ENCODE measurements at regions not wholly inside any gene's neighbourhood (a gene's known extent, or its start where the extent isn't known, plus 50 kb on each side); places are given as distances from the start of the nearest gene placed in this dataset.

- TF ChIP-seq, protein P1, sequence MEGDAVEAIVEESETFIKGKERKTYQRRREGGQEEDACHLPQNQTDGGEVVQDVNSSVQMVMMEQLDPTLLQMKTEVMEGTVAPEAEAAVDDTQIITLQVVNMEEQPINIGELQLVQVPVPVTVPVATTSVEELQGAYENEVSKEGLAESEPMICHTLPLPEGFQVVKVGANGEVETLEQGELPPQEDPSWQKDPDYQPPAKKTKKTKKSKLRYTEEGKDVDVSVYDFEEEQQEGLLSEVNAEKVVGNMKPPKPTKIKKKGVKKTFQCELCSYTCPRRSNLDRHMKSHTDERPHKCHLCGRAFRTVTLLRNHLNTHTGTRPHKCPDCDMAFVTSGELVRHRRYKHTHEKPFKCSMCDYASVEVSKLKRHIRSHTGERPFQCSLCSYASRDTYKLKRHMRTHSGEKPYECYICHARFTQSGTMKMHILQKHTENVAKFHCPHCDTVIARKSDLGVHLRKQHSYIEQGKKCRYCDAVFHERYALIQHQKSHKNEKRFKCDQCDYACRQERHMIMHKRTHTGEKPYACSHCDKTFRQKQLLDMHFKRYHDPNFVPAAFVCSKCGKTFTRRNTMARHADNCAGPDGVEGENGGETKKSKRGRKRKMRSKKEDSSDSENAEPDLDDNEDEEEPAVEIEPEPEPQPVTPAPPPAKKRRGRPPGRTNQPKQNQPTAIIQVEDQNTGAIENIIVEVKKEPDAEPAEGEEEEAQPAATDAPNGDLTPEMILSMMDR (IDR thresholded peaks at IDR 0.05; ENCODE audit: low read depth, low read length, missing input control), result no peak
- TF ChIP-seq ATF3 (IDR thresholded peaks at IDR 0.05) (no peak), FOXA1 (IDR thresholded peaks at IDR 0.05) (no peak), RXRA (IDR thresholded peaks at IDR 0.05) (no peak), TAF1 (conservative IDR thresholded peaks at IDR 0.05) (no peak), RAD21 (IDR thresholded peaks at IDR 0.05) (no peak), JUND (IDR thresholded peaks at IDR 0.05) (no peak), SP1 (IDR thresholded peaks at IDR 0.05) (no peak), HNF4A (conservative IDR thresholded peaks at IDR 0.05) (no peak)
- TF ChIP-seq, protein P2, sequence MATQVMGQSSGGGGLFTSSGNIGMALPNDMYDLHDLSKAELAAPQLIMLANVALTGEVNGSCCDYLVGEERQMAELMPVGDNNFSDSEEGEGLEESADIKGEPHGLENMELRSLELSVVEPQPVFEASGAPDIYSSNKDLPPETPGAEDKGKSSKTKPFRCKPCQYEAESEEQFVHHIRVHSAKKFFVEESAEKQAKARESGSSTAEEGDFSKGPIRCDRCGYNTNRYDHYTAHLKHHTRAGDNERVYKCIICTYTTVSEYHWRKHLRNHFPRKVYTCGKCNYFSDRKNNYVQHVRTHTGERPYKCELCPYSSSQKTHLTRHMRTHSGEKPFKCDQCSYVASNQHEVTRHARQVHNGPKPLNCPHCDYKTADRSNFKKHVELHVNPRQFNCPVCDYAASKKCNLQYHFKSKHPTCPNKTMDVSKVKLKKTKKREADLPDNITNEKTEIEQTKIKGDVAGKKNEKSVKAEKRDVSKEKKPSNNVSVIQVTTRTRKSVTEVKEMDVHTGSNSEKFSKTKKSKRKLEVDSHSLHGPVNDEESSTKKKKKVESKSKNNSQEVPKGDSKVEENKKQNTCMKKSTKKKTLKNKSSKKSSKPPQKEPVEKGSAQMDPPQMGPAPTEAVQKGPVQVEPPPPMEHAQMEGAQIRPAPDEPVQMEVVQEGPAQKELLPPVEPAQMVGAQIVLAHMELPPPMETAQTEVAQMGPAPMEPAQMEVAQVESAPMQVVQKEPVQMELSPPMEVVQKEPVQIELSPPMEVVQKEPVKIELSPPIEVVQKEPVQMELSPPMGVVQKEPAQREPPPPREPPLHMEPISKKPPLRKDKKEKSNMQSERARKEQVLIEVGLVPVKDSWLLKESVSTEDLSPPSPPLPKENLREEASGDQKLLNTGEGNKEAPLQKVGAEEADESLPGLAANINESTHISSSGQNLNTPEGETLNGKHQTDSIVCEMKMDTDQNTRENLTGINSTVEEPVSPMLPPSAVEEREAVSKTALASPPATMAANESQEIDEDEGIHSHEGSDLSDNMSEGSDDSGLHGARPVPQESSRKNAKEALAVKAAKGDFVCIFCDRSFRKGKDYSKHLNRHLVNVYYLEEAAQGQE (IDR thresholded peaks at IDR 0.05), result no peak
- TF ChIP-seq, protein P3, sequence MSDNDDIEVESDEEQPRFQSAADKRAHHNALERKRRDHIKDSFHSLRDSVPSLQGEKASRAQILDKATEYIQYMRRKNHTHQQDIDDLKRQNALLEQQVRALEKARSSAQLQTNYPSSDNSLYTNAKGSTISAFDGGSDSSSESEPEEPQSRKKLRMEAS (IDR thresholded peaks at IDR 0.05), result no peak
- TF ChIP-seq, protein P4, sequence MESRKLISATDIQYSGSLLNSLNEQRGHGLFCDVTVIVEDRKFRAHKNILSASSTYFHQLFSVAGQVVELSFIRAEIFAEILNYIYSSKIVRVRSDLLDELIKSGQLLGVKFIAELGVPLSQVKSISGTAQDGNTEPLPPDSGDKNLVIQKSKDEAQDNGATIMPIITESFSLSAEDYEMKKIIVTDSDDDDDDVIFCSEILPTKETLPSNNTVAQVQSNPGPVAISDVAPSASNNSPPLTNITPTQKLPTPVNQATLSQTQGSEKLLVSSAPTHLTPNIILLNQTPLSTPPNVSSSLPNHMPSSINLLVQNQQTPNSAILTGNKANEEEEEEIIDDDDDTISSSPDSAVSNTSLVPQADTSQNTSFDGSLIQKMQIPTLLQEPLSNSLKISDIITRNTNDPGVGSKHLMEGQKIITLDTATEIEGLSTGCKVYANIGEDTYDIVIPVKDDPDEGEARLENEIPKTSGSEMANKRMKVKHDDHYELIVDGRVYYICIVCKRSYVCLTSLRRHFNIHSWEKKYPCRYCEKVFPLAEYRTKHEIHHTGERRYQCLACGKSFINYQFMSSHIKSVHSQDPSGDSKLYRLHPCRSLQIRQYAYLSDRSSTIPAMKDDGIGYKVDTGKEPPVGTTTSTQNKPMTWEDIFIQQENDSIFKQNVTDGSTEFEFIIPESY (IDR thresholded peaks at IDR 0.05), result no peak
These were observed 111.9 kb upstream of the F3 start for GRCh38 chr1:94653454-94653853.

Data from liver (tissue), 3 donors.